ENCODE measurements at regions not wholly inside any gene's neighbourhood (a gene's known extent, or its start where the extent isn't known, plus 50 kb on each side); places are given as distances from the start of the nearest gene placed in this dataset.

GRCh38 chr4:124167602-124168001 lies 544.9 kb downstream of the ANKRD50 start:
- TF ChIP-seq EZH2 (IDR thresholded peaks at IDR 0.05; ENCODE audit: borderline replicate concordance, low read length), result no peak
- TF ChIP-seq, protein P1, sequence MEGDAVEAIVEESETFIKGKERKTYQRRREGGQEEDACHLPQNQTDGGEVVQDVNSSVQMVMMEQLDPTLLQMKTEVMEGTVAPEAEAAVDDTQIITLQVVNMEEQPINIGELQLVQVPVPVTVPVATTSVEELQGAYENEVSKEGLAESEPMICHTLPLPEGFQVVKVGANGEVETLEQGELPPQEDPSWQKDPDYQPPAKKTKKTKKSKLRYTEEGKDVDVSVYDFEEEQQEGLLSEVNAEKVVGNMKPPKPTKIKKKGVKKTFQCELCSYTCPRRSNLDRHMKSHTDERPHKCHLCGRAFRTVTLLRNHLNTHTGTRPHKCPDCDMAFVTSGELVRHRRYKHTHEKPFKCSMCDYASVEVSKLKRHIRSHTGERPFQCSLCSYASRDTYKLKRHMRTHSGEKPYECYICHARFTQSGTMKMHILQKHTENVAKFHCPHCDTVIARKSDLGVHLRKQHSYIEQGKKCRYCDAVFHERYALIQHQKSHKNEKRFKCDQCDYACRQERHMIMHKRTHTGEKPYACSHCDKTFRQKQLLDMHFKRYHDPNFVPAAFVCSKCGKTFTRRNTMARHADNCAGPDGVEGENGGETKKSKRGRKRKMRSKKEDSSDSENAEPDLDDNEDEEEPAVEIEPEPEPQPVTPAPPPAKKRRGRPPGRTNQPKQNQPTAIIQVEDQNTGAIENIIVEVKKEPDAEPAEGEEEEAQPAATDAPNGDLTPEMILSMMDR (conservative IDR thresholded peaks at IDR 0.05 in 1 of 2, IDR thresholded peaks at IDR 0.05 in 1 of 2; ENCODE audit: extremely low read depth in 1 of 2, insufficient read depth in 1 of 2, low read depth in 1 of 2, low read length in 2 of 2), result no peak
